Right ventricle myocardium inferior (tissue), 1 donor: ENCODE measurements at regions not wholly inside any gene's neighbourhood (a gene's known extent, or its start where the extent isn't known, plus 50 kb on each side); places are given as distances from the start of the nearest gene placed in this dataset.
A peak's percentile ranks its signal among the peaks of the same experiment; 100 is the strongest.

Source experiments
- ATAC-seq: fragments of 200-7000 bp; cut with Tn5 transposase; one replicate; pipeline ENCODE4 v1.9.1; 2020; ENCODE audit warnings: mild to moderate bottlenecking, moderate library complexity
- DNase-seq: peaks from one replicate; pipeline ENCODE4 v3.0.0; 2021; ENCODE audit errors: missing footprints
- intact Hi-C: fragments of 100-400 bp; cut with DNase I; formaldehyde crosslinking; loops from one replicate; pipeline ENCODE4 v1.11.0; 2022
- donor health status: DM: no; HTN: yes; CAD: no; lungs with severe emphysema.

- ATAC-seq (no peak), DNase-seq (no peak)
- intact Hi-C loops, result no loop called here
Observed at GRCh38 chr12:22967171-22967570, 342.2 kb downstream of the ETNK1 start.

- intact Hi-C loops, result no loop called here
- DNase-seq (no peak), ATAC-seq (no peak)
Observed at GRCh38 chr12:22969521-22969920, 344.6 kb downstream of the ETNK1 start.

- DNase-seq (no peak), ATAC-seq (no peak)
- intact Hi-C loops, result no loop called here
Observed at GRCh38 chr12:22971247-22971646, 346.3 kb downstream of the ETNK1 start.

- DNase-seq (no peak), ATAC-seq (no peak)
- intact Hi-C loops, result no loop called here
Observed at GRCh38 chr12:22971701-22972191, 346.8 kb downstream of the ETNK1 start.

GRCh38 chr12:22974865-22975264 is 349.9 kb downstream of the ETNK1 start:
- ATAC-seq (no peak), DNase-seq (no peak)
- intact Hi-C loops, result no loop called here

- DNase-seq (no peak), ATAC-seq (no peak)
- intact Hi-C loops, result no loop called here
Observed at GRCh38 chr12:22978962-22979361, 354.0 kb downstream of the ETNK1 start.

- intact Hi-C loops, result loop anchor here (5.0 kb wide), 1 partner anchor 123 kb away; no protein-coding TSS in a partner anchor
- ATAC-seq (no peak), DNase-seq (no peak)
Observed at GRCh38 chr12:22979854-22980469, 355.0 kb downstream of the ETNK1 start.

- intact Hi-C loops, result loop anchor here (5.0 kb wide), 1 partner anchor 124 kb away; no protein-coding TSS in a partner anchor
- ATAC-seq (no peak), DNase-seq (no peak)
Observed at GRCh38 chr12:22981711-22982110, 356.7 kb downstream of the ETNK1 start.

GRCh38 chr12:22982635-22983034 is 357.7 kb downstream of the ETNK1 start:
- intact Hi-C loops, result loop anchor here (5.0 kb wide), 1 partner anchor 125 kb away; no protein-coding TSS in a partner anchor
- DNase-seq (no peak), ATAC-seq (no peak)

GRCh38 chr12:22986997-22987396 is 362.0 kb downstream of the ETNK1 start:
- no peak for DNase-seq
- intact Hi-C loops, result no loop called here
- ATAC-seq, result no peak

GRCh38 chr12:22990501-22990900 is 365.5 kb downstream of the ETNK1 start:
- no peak for ATAC-seq
- no peak for DNase-seq

DNA sequence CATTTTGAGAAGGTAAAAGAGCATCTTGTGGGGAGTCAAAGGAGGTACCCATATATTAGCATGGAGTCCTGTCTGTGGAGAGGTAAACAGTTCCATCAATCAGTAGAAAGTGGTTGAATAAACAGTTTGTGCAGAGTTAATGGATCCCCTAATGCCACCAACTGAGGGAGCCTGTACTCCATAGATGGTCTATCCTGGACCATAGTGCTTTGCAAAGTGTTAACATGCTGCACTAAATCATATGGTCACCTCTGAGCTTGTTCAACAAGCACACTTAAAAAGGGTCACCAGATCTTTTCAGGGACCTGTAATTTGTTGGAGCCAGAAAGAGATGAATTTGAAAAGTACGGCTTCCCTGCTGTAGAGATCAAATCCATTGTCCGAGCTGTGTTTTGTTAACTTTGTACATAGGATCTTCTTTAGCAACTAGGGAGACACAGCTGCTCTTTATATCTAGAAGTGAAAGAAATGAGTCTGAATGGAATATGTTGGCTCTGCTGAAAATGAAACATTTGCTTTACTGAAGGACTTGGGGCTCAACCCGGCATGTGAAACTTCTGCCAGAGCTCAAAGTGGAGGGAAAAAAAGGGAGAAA is 366.4 kb downstream of the ETNK1 start:
- ATAC-seq, result no peak

More at GRCh38 chr12:22990501-22990900, 365.5 kb downstream of the ETNK1 start:
- intact Hi-C loops, result no loop called here

GRCh38 chr12:22993609-22994315 is 368.8 kb downstream of the ETNK1 start:
- intact Hi-C loops, result no loop called here
- DNase-seq, result no peak
- no peak for ATAC-seq

More for the DNA sequence above, 366.4 kb downstream of the ETNK1 start:
- intact Hi-C loops, result no loop called here
- DNase-seq, result no peak

- ATAC-seq (no peak), DNase-seq (no peak)
- intact Hi-C loops, result no loop called here
Observed at GRCh38 chr12:22994316-22994675, 369.3 kb downstream of the ETNK1 start.

- DNase-seq, result no peak
- intact Hi-C loops, result no loop called here
- no peak for ATAC-seq
Observed at GRCh38 chr12:23001487-23001886, 376.5 kb downstream of the ETNK1 start.

GRCh38 chr12:23002381-23002780 is 377.4 kb downstream of the ETNK1 start:
- DNase-seq (no peak), ATAC-seq (no peak)
- intact Hi-C loops, result no loop called here

DNA sequence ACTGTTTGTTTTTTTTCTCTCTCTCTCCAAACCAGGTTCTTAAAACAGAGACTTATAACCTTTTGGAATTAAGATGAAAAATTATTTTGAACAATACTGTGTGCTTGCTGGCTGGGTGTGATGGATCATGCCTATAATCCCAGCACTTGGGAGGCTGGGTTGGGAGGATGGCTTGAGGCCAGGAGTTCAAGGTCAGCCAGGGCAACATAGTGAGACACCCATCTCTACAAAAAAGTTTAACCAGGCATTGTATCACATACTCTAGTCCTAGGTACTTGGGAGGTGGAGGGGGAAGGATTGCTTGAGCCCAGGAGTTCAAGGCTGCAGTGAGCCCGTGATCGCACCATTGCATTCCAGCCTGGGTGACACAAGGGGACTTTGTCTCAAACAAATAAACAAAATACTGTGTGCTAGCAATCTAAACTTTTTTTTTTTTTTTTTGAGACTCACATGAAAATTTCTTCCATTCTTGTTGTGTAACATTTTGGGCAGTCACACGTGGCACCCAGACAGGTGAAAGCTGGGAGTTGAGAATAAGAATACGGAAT is 379.6 kb downstream of the ETNK1 start:
- intact Hi-C loops, result no loop called here
- DNase-seq, result no peak
- no peak for ATAC-seq

DNA sequence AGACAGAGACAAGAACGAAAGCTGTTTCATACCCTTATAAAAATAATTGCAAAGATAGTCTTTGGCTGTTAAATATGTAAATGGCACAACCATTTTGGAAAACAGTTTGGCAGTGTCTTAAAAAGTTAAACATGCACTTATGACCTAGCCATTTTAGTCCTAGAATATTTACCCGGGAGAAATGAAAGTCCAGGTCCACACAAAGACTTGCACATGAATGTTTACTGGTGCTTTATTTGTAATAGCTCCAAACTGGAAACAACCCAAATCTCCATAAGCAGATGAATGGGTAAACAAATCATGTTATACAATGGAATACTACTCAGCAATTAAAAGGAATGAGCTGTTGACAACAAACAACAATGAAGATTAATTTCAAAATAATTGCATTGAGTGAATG is 380.4 kb downstream of the ETNK1 start:
- intact Hi-C loops, result no loop called here
- DNase-seq (no peak), ATAC-seq (no peak)

- ATAC-seq, result no peak
- intact Hi-C loops, result no loop called here
- no peak for DNase-seq
Observed at GRCh38 chr12:23006413-23006812, 381.4 kb downstream of the ETNK1 start.

DNA sequence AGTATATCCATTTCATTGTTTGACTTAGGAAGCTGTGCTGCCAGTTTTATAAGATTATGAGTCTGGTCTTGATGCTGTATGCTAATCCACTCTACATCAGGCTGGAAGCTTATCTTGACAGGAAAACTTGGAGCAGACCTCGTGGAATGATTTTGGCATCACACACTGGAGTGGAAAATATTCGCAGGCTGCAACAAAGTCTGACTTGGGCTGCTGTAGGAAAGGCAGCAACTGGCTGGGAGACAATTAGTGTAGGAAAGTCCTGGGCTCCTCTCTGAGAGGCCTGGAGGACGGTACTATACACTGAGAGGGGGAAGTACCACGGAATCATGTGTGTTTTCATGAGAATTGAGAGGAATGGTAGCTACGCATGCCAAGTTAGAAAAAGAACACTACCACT is 383.7 kb downstream of the ETNK1 start:
- no peak for DNase-seq
- ATAC-seq, result peak; percentile 20
- intact Hi-C loops, result no loop called here
